GM19025 (cell line): ENCODE measurements at regions not wholly inside any gene's neighbourhood (a gene's known extent, or its start where the extent isn't known, plus 50 kb on each side); places are given as distances from the start of the nearest gene placed in this dataset.

ENCODE experiments used
- ATAC-seq: cut with Tn5 transposase; IDR thresholded peaks from one replicate; pipeline ENCODE4 v1.9.1; 2021; ENCODE audit warnings: mild to moderate bottlenecking, low read depth, moderate library complexity; ENCODE audit not compliant: unreplicated experiment

DNA sequence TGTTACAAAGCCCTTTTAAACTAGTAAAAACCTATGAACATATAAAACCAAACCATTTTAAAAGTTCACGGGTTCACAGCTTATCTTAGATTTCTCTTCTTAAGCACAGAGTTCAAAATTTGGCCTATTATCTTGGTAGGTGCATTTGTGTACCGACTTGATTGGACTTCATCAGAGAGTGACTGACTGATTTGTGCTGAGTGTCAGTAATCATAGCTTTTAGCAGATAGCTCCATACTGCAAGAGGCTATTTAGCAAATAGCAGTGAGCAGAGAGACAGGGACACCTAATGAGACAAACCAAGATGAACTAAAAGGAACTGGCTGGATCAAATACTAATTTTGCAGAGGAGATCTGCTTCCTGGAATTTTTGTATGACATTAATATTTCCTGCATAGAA lies 274.5 kb downstream of the PRR16 start:
- ATAC-seq, result no peak

DNA sequence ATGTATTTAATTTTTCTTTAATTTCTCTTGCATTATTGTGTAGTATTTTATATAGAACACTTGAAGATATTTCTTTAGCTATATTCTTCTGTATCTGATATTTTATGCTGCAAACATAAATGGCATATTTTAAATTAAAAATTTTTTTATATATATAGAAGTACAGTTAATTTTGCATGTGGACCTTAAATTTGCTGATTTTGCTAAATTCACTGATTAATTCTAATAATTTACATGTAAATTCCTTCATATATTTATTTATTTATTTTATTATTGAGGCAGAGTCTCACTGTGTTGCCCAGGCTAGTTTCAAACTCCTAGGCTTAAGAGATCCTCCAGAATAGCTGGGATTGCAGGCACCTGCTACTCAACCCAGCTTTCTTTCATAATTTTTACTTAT lies 276.9 kb downstream of the PRR16 start:
- ATAC-seq, result no peak

DNA sequence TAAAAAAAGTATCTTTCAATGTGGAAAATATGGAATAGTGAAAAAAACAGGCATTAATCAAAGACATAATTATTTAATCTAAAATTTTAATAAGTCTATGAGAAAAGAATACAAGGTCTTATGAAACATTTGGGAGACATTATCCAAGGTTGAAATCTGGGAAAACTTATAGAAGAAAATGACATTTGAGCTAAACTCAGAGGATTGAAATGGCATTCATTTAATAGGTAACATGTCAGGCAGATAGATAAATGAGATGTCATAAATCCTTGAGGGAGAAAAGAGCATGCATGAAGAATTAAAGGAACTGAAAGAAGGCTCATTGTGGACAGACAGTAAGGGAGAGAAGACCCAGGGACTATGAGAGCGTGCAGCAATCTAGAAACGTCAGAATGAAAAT lies 284.4 kb downstream of the PRR16 start:
- ATAC-seq, result no peak

DNA sequence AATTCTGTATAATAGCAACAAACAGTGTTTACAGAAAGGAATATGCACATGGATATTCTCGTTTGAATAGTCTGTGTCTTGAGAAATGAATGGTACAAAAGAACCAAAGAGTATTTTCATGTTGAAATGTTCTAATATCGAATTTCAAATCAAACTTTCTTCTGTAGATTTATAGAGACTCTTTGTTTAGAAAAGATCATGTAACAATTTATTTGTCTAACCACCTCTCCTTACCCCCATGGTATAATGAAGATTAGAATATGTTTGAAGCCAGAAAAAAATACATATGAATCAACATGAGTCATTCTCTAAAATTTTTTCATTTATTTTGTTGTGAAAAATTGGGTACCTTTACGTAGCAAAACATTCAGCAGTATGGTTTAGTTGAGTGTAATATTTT lies 285.6 kb downstream of the PRR16 start:
- ATAC-seq, result no peak

DNA sequence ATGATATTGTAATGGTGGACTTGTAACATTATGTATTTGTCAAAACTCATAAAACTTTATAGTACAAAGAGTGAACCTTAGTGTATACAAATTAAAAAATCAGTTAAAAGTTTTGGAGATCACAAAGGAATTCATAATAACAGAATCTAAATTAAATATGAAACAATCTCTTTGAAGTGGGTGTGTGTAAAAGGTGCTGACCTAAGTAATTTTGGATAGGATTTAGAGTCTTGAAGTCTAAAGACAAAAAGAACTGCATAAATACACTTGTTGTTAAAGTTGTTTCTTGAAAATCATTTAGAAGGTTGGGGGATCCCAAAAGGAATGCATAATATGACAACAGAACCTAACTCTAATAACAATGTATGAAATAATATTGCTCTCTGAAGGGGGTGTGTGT lies 295.5 kb downstream of the PRR16 start:
- ATAC-seq, result no peak

DNA sequence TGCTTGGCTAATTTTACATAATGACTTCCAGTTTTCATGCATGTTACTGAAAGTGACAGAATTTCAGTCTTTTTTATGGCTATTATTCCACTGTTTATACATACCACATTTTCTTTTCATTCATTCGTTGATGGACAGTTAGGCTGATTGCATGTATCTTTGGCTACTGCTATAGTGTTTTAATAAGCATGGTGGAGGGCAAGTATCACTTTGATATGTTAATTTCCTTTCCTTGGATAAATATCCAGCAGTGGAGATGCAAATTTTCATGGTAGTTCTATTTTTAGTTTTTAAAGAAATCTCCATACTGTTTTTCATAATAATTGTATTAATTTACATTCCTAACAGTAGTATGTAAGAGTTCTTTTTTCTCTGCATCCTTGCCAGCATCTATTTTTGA lies 297.9 kb downstream of the PRR16 start:
- ATAC-seq, result no peak

DNA sequence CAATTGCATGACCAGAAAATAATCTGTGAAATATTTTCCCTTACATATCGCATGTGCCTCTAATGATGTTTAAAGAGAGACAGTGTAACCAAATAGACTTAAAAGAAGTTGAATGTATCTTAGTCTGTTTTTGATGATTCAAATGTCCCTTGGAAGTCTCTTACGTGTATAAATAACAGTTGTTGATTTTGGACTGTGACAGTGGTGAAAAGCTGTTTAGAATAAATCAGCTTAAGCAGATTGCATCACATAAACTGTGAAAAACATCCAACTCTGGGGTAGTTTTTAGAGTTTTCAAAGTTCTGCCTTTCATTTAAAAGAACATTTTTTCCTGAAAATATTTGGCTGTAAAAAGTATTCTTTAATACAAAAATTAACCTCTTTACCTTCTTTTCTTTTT lies 301.1 kb downstream of the PRR16 start:
- ATAC-seq, result no peak

DNA sequence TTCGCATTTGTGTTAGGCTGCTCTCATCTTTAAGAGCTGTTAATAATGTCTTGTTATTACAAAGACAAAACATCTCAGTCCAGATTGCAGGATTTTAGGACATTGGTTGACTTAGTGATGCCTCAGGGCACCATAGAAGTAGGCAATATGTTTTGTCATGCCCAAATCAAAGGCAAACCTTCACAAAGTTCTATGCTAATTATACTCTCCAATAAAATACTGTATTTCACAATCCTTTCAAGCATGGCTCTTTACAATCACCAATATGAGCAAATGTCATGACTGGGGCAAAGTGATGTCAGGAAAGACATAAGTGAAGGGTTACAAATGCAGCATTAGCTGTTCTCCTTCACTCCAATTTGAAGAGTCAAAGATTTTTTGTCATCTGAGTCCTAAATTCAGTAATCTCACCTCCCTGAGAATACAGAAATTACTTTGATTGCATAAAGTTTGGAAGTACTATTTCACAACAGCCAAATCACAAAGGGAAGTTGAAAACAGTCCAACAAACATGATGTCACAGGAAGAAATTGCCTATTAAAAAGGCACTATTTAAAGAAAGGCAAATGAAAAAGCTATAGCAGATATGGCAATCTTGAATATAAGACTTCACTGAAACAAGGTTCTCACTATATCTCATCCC lies 303.2 kb downstream of the PRR16 start:
- ATAC-seq, result no peak

DNA sequence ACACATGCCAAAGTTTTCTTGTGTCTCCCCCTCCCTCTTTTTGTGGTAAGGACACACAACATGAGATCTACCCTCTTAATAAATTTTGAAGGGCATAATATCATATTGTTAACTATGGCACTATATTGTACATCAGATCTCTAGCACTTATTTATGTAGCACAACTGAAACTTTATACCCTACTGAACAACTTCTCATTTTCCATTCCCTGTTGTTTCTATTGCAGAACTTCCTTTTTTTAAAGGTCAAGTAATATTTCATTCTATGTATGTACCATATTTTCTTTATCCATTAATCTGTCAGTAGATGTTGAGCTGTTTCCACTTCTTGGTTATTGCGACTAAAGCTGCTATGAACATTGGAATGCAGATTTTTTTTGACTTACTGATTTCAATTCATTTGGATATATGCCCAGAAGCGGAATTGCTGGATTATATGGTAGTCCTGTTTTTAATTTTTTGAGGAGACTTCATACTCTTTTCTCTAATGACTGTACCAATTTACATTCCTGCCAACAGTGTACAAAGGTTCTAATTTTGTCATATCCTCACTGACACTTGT lies 305.3 kb downstream of the PRR16 start:
- ATAC-seq, result no peak

DNA sequence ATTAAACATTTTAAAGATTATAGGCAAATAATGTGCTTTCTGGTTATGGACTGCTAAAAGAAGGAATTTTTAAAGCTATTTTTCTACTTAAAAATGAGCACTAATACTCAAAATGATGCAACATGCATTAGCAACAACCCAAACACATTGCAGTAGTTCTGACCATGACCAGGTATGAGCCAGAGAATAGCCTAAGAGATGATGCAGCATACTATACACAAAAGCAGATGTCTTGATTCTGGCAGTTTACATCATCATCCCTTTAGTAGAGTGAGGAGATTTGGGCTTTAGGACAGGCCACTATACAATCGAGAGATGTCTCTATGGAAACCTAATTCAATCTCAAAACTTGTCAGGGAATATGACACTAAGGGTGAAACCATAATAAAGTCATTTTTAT lies 307.1 kb downstream of the PRR16 start:
- no peak for ATAC-seq

DNA sequence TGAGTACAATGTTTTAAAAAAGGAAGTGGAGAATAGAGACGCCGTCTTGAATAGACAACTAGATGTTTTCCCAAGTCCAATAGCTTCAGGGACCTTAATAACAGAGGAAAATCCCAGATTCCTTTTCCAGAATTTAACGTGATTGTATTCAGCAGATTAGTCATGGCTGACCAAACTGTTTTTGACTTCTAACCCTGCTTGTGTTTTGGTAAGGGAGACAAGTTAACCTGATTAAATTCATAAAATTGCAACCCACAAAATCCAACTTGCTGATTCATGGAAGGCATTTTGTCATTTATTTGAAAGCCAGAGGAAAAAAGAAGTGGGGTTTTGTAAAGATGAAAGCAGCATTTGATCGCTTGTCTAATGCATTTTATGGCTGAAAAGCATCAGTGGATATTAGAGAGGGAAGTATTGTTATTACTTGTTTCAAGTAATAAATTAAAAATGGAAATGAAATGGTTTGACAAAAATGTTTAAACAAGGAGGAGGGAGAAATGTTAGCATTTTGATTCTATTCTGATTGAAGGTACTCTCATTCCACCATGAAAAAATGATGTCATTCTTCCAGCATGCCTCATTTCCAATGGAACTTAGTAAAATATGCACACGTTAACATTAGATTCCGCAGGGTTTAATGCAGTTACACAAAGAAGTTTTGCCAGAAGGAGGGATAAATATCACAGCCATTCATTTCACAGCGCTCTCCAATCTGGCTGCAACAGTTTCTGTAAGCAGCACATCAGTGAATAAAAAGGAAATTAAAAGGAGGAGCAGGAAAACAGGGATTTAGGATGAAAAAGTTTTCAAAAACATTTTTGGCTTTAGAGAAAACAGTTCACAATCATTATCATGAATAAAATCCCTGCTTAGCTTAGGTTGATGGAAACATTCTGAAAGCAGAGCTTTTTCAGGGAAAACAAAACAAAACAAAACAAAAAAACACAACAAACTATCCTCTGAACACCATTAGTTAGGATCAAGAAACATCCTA lies 314.7 kb downstream of the PRR16 start:
- no peak for ATAC-seq

DNA sequence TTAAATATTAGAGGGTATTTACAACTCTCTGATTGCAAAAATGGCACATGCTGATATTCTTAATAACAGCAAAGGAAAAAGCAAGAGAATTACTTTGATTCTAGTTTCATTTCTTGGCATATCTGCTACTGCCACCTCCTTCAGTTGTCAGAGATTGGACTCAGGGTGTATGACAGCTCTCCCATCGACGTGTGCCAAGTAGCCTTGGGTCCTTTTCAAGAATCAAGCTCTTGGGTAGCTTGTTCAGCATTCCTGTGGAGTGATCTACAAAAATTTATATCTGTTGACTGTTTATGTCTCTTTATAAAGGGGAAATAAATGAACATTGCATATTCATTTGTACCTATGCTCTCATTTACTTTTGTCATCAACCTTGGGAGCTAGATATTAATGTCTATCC lies 315.6 kb downstream of the PRR16 start:
- ATAC-seq, result no peak

DNA sequence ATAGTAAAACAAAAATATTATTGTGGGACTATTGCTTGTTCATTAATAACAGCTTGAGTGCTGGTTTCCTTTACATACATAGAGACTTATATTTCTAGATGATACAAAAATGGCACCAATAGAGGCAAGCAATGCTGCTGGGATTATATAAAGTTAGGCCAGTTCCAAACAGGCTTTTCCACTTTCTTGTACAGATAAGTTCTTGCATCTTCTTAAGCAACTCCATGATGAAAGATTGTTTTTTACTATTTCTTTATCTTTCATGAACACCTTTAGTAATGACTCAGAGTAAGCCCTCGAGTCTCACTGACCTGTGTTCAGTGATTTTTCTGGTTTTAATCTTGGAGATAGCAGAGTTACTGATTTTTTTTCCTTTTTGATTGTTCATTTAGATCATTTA lies 324.4 kb downstream of the PRR16 start:
- ATAC-seq, result no peak

DNA sequence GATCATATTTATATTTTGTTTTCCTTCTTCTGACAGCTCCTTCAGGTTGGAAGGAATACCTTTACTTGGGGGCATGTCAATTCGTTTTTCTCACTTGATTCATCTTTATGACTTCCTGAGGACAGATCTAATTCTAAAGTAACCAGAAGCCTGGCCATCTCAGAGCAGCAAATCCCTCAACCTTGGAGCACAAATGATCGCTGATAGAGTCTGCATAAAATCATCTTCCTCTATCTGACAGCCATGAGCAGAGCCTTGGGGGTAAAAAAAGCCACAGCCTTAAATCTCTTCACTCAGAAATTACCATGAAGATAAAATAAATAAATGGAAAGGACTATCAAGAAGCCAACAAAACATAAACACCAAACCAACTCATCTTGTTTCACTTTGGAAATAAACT lies 325.8 kb downstream of the PRR16 start:
- ATAC-seq, result no peak

DNA sequence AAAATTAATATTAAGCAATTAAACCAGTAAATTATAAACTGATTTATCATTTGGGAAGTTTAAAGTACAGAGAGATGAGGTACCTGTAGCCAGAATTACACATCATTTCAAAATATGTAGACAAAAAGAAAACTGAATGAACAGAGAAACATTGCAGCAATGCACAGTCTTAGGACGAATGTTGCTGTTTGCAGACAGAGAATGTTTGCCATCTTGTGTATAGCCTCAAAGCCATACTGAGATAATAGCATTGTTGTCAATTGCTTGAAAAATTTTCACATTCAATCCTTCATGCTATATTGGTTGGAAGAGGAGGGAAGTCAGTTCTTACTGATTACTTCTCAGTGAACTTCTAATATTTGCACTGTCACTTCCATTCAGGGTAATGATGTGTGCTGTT lies 326.2 kb downstream of the PRR16 start:
- ATAC-seq, result no peak

DNA sequence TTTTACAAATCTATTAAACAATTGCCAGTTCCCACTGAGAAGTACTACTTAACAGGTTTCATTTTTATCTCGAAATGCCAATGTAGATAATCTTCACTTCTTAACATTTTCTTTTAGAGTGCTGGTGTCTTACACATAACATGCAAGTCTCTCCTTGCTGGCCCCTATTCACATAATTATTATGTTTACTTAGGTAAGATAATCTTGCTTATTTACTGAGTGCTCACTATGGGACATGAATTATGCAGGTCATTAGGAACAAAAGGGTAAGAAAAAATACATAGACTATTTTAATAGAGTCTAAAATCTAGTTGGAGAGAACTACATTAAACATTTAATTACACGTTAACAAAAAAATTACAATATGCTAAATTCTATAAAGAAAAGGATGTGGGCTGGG lies 328.4 kb downstream of the PRR16 start:
- no peak for ATAC-seq

DNA sequence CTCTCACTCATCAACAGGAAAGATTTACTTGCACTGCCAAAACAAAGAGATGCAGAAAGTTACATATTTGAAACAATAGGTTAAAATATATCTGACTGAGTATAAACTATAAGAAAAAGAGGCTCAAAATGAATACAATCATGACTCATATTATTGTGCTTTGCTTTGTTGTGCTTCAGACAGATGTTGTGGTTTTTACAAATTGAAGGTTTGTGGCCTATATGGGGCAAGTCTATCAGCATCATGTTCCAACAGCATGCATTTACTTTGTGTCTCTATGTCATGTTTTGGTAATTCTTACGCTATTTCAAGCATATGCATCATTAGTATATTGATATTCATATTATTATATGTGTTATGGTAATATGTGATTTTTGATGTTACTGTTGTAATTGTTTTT lies 330.0 kb downstream of the PRR16 start:
- no peak for ATAC-seq

DNA sequence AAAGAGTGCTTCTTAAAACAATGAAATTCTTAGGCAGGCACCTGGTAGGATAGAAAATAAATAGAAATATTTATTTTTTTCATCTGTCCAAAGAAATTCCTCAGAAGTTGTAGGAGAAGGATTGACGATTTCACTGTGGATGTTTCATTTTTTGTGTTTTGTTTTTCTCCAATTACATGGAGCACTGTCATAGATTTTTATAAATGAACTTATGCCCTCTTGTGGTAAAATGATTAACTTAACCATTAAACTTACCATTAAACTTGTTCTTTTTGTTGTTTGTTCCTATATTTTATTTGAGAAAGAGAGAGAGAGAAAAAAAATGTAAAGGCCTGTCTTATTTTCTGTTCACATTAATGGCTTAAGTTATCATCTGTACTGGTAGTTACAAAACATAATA lies 339.2 kb downstream of the PRR16 start:
- no peak for ATAC-seq

DNA sequence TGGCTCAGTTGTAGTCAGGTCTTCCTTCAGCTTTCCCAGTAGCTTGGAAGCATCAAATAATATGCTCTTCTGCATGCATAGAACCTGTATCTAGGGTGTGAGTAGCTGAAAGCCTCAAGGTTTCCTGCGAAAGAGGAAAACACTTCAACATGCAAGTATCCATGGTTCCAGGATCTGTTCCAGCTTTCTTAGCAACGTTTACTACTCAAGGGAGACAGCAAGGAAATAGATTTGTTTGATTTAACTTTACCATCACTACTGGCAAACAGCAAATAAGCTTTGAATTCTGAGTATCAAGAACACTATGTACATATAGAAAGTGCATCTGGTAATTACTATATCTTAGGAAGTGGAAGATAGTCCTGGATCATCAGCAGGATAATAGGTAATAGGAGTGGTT lies 341.0 kb downstream of the PRR16 start:
- ATAC-seq, result no peak

DNA sequence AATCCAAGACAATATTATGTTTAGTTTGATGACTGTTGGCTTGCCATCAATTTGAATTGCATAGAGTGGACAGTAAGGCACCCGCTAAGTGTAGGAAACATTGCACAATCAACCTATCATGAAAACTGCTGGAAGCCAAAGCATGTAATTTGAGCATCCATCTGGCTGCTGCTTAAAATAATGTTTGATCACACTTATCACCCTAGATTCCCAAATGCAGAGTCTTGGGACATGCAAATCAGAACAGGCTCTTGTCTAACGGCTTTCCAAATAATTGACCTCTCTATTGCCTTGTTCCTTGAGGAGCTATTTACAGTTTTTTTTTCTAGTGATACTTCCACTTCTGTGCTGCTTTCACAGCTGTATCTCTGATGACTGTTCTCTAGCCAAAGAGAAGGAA lies 342.1 kb downstream of the PRR16 start:
- no peak for ATAC-seq

DNA sequence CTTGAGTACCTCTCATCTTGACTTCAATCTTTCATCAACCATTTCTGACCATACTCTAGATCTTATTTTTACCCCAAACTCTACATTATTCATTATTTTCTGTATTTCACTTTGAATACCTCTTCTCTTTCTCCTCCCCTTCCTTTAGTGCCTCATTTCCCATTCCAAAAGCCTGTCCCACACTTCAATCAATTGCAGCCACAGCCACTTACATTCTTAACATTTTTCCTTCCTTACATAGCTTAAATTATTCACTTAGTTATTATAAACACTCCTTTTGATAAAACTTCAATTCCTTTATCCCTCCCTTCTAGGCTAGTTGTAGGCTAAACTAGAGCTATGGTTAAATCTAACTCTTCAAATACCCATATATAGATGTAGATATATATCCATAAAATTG lies 344.0 kb downstream of the PRR16 start:
- no peak for ATAC-seq

DNA sequence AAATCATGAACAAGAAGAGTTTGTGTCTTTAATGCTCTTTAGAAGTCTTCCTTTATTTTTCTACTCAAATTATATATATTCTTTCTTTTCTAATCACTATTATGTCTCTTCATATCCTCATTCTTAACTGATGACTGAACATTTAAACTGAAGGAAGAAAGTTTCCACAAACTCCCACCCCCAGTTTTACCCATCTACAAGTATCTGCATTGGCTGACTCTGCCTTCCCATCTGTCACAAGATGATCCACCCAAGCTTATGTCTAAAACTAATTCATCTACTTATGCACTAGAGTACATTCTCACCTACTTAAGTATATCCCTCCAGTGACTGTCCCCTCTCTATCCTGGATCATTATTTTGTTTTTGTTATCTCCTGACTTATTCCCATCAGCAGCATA lies 344.5 kb downstream of the PRR16 start:
- no peak for ATAC-seq
